Uterus (tissue), 3 donors: ENCODE measurements at regions not wholly inside any gene's neighbourhood (a gene's known extent, or its start where the extent isn't known, plus 50 kb on each side); places are given as distances from the start of the nearest gene placed in this dataset.
"Not testable (repeated sequence)": the region's sequence is repeated elsewhere in the genome, so short reads cannot be mapped to it uniquely, and the experiment has no call there.

Experiments used
- DNase-seq, 2 donors: peaks; one replicate each; pipeline ENCODE4 v3.0.0-alpha.2; 2019 to 2020
- H3K27ac ChIP-seq, 2 donors: fragments of 200-600 bp; sonication (generic); 1 replicate in 1 of 2; 2 replicates in 1 of 2; pipeline ENCODE4 v1.5.1; 2016 to 2018
- H3K27me3 ChIP-seq, 2 donors: fragments of 200-600 bp; sonication (generic); one replicate each; pipeline ENCODE4 v1.5.1; 2018 to 2019; ENCODE audit warnings: control low read depth in 1 of 2
- H3K36me3 ChIP-seq, 2 donors: fragments of 200-600 bp; sonication (generic); one replicate each; pipeline ENCODE4 v1.5.1; 2019; ENCODE audit warnings: control low read depth in 1 of 2
- H3K4me1 ChIP-seq, 2 donors: fragments of 200-600 bp; sonication (generic); one replicate each; pipeline ENCODE4 v1.5.1; 2018 to 2019; ENCODE audit warnings: control low read depth in 1 of 2
- H3K4me3 ChIP-seq, 2 donors: fragments of 200-600 bp; sonication (generic); 1 replicate in 1 of 2; 2 replicates in 1 of 2; pipeline ENCODE4 v1.5.1; 2018 to 2019; ENCODE audit warnings: mild to moderate bottlenecking in 1 of 2
- H3K9me3 ChIP-seq, 2 donors: fragments of 200-600 bp; sonication (generic); one replicate each; pipeline ENCODE4 v1.5.1; 2019; ENCODE audit warnings: control low read depth in 1 of 2
- POLR2A ChIP-seq, 2 donors: fragments of 450-650 bp; IDR thresholded peaks; one replicate each; pipeline ENCODE4 v1.6.1; 2016; ENCODE audit warnings: antibody characterized with exemption in 2 of 2, mild to moderate bottlenecking in 1 of 2, moderate library complexity in 1 of 2
- intact Hi-C: fragments of 100-400 bp; cut with DNase I; formaldehyde crosslinking; loops from one replicate; pipeline ENCODE4 v1.15.1; 2023; ENCODE audit warnings: low total_unique reads
- TF ChIP-seq, protein P1 (sequence below), 4 experiments: fragments of 200-600 bp in 2 of 4; fragments of 450-650 bp in 2 of 4; sonication (generic) in 2 of 4; IDR thresholded peaks; one replicate each; pipeline ENCODE4 v1.5.1; 2016 to 2019; ENCODE audit warnings: antibody characterized with exemption in 4 of 4, mild to moderate bottlenecking in 2 of 4, moderate library complexity in 1 of 4
- donor health status: DM: yes; HTN: yes; CAD: no.

DNA sequence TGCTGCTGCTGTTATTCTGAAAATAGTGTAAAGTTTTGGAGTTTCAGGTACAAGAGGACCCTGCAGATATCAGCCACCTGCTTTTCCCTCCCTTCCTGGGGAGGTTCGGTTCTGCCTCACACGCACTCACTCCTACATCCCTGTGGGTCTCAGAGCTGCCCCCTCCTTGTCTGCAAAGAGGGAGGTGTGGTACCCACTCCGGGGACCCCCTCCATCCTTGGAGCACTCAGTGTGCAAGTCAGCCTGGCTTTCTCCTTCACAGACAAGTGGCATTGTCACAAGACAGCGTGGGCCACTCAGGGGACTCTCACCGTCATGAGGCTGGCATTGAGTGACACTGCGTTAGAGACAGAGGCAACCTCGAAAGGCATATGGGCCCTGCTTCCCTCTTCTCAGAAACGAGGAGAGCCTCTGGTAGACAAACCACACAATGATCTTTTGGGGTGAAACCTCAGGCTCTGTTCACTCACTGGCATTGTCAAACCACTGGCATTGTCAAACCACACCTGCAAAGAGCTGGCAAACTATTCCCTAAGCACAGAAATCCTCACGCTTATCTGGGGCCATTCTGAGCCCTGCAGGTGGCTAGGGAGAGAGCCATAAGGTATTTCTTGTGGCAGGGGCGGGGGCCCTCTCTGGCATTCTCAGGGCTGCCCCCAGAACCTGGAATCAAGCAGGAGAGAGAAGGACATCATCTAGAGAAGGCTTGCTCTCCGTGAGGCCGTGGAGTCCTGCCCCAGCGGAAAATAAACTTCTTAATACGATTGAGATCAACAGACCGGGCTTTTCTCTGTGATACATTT is 285.0 kb downstream of the SHOX start:
- TF ChIP-seq, protein P1, sequence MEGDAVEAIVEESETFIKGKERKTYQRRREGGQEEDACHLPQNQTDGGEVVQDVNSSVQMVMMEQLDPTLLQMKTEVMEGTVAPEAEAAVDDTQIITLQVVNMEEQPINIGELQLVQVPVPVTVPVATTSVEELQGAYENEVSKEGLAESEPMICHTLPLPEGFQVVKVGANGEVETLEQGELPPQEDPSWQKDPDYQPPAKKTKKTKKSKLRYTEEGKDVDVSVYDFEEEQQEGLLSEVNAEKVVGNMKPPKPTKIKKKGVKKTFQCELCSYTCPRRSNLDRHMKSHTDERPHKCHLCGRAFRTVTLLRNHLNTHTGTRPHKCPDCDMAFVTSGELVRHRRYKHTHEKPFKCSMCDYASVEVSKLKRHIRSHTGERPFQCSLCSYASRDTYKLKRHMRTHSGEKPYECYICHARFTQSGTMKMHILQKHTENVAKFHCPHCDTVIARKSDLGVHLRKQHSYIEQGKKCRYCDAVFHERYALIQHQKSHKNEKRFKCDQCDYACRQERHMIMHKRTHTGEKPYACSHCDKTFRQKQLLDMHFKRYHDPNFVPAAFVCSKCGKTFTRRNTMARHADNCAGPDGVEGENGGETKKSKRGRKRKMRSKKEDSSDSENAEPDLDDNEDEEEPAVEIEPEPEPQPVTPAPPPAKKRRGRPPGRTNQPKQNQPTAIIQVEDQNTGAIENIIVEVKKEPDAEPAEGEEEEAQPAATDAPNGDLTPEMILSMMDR (IDR thresholded peaks at IDR 0.05): no peak
- TF ChIP-seq POLR2A (IDR thresholded peaks at IDR 0.05): no peak

DNA sequence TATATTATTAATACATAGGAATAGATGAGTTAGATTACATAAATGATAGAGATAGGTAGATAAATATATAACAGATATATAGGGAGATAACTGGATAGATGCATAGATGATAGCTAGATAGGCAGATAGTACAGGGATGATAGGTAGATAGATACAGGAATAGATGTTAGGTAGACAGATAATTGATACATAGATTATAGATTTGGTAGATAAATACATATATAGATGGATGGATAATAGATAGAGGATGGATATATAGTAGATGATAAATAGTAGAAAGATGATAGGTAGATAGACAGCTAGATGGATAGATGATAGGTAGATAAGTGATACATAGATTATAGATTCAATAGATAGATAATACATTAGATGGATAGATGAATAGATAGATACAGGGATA is 283.6 kb downstream of the SHOX start:
- Histone ChIP-seq H3K27ac (no peak overlapping the region), H3K4me1 (no peaks in the 10 kb centered on the region), H3K36me3 (no peaks in the 10 kb centered on the region), H3K4me3 (no peak overlapping the region), H3K9me3 (no peaks in the 10 kb centered on the region), H3K27me3 (no peaks in the 10 kb centered on the region)
- intact Hi-C loops: no loop called here
- no peak for TF ChIP-seq POLR2A (IDR thresholded peaks at IDR 0.05)
- TF ChIP-seq, protein P1 (IDR thresholded peaks at IDR 0.05): no peak
- no peak for DNase-seq

More for the DNA sequence above, 285.0 kb downstream of the SHOX start:
- no peak overlapping the region for H3K27ac ChIP-seq
- intact Hi-C loops: no loop called here
- no peaks in the 10 kb centered on the region for H3K4me1 ChIP-seq
- no peaks in the 10 kb centered on the region for H3K9me3 ChIP-seq
- H3K27me3 ChIP-seq: no peaks in the 10 kb centered on the region
- H3K4me3 ChIP-seq: no peak overlapping the region
- DNase-seq: no peak
- no peaks in the 10 kb centered on the region for H3K36me3 ChIP-seq

DNA sequence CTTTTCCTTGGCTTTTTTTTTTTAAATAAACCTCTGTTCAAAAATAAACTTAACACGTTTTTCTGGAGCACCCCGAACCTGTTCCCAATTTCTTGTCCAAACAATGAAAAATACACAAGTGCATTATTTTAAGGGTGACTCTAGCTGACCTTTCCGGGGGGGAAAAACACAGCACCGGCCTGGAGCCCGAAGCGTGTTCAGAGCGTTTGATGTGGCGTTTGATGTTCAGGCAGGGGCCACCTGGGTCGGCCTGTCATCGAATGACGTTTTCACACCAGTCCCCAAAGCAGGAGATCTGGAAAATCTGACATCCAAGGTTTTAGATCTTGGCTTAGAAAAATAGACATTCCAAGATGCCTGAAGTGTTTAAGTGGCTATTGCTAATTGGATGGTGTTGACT is 282.1 kb downstream of the SHOX start:
- TF ChIP-seq, protein P1 (IDR thresholded peaks at IDR 0.05): no peak
- no peak for TF ChIP-seq POLR2A (IDR thresholded peaks at IDR 0.05)
- Histone ChIP-seq H3K4me1 (no peaks in the 10 kb centered on the region), H3K9me3 (no peaks in the 10 kb centered on the region), H3K27ac (no peak overlapping the region), H3K36me3 (no peaks in the 10 kb centered on the region), H3K4me3 (no peak overlapping the region), H3K27me3 (no peaks in the 10 kb centered on the region)
- DNase-seq: no peak
- intact Hi-C loops: no loop called here

DNA sequence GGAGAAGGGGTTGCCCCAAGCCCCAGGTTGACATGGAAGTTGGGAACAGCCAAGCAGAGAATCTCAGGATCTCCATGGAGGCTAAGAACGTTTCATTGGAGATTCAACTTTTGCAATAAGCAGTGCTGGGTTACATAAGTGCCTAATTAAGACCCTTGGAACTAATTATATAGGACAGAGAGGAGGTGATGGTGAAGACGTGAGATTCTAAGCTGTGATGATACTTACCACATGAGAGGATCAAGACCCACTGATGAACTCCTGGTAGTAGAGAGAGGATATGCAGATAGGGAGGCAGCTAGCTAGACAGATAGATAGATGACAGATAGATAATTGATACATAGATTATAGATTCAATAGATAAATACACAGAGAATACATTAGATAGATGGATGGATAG is 278.5 kb downstream of the SHOX start:
- H3K4me1 ChIP-seq, H3K27me3 ChIP-seq, H3K9me3 ChIP-seq, H3K27ac ChIP-seq, H3K4me3 ChIP-seq, DNase-seq, intact Hi-C loops, H3K36me3 ChIP-seq: not testable (repeated sequence)

DNA sequence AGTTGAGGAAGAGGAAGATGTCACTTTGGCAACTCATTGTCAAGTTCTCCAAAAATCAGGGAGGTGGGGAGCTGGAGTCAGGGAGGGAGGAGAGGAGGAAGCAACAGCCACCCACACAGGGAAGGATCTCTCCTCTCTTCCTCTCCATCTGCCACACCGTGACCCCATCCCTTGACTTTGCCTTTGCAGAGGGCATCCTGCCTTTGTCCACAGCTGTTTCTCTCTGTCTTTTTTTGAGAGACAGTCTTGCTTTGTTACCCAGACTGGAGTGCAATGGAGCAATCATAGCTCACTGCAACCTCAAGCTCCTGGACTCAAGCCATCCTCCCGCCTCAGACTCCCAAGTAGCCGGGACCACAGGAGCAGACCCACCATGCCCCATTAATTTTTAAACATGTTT is 276.0 kb downstream of the SHOX start:
- DNase-seq: no peak

More for the DNA sequence above, 276.0 kb downstream of the SHOX start:
- no peak for TF ChIP-seq POLR2A (IDR thresholded peaks at IDR 0.05)
- TF ChIP-seq, protein P1 (IDR thresholded peaks at IDR 0.05): no peak
- Histone ChIP-seq H3K27me3 (no peaks in the 10 kb centered on the region), H3K9me3 (no peaks in the 10 kb centered on the region), H3K4me1 (no peaks in the 10 kb centered on the region), H3K27ac (no peak overlapping the region), H3K4me3 (no peak overlapping the region), H3K36me3 (no peaks in the 10 kb centered on the region)
- intact Hi-C loops: no loop called here
